AG09319 (cell line): ENCODE measurements at regions not wholly inside any gene's neighbourhood (a gene's known extent, or its start where the extent isn't known, plus 50 kb on each side); places are given as distances from the start of the nearest gene placed in this dataset.

ENCODE experiments used
- DNase-seq: peaks from one replicate; pipeline ENCODE4 v3.0.0-alpha.2; 2010; ENCODE audit warnings: low read depth; ENCODE audit errors: extremely low read depth
- CTCF ChIP-seq: IDR thresholded peaks from 2 replicates; pipeline ENCODE4 v1.5.1; 2011; ENCODE audit warnings: low read depth, mild to moderate bottlenecking, inconsistent platforms, low read length, moderate library complexity

- no peak for DNase-seq
- TF ChIP-seq CTCF, result no peak
Observed at GRCh38 chr5:120007598-120007997, 378.2 kb downstream of the FAM170A start.

GRCh38 chr5:120012431-120012830 lies 383.1 kb downstream of the FAM170A start:
- TF ChIP-seq CTCF, result no peak
- DNase-seq, result no peak

- no peak for TF ChIP-seq CTCF
Observed at GRCh38 chr5:120014535-120014934, 385.2 kb downstream of the FAM170A start.

GRCh38 chr5:120016717-120017382 lies 387.5 kb downstream of the FAM170A start:
- DNase-seq, result no peak
- TF ChIP-seq CTCF, result no peak

More at GRCh38 chr5:120014535-120014934, 385.2 kb downstream of the FAM170A start:
- no peak for DNase-seq

GRCh38 chr5:120017513-120017912 lies 388.2 kb downstream of the FAM170A start:
- no peak for DNase-seq
- no peak for TF ChIP-seq CTCF

- no peak for TF ChIP-seq CTCF
- no peak for DNase-seq
Observed at GRCh38 chr5:120035181-120035580, 405.8 kb downstream of the FAM170A start.

- no peak for DNase-seq
- no peak for TF ChIP-seq CTCF
Observed at GRCh38 chr5:120035815-120036577, 406.6 kb downstream of the FAM170A start.
